T-helper 2 cell (primary cell): ENCODE measurements at regions not wholly inside any gene's neighbourhood (a gene's known extent, or its start where the extent isn't known, plus 50 kb on each side); places are given as distances from the start of the nearest gene placed in this dataset.

ENCODE experiments used
- DNase-seq, 5 experiments: peaks; one replicate each; pipeline versions ENCODE4 v3.0.0 to v3.0.0-alpha.2; 2012 to 2022

DNA sequence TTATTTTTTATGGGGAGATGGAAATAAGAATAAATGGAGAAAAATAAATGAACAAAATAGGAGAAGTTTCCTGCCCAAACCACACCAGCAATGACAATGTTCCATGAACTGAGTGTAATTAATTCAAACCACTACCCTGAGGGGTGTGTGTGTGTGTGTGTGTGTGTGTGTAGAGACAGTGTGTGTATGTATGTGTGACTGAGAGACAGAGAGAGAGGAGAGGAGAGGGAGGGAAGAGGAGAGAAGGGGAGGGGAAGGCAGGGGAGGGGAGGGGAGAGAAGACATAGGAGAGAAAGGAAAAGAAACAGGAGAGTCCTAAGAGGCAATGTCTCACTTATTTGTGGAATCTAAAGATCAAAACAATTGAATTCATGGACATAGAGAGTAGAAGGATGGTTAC is 65.0 kb upstream of the POU2AF1 start:
- no peak for DNase-seq

DNA sequence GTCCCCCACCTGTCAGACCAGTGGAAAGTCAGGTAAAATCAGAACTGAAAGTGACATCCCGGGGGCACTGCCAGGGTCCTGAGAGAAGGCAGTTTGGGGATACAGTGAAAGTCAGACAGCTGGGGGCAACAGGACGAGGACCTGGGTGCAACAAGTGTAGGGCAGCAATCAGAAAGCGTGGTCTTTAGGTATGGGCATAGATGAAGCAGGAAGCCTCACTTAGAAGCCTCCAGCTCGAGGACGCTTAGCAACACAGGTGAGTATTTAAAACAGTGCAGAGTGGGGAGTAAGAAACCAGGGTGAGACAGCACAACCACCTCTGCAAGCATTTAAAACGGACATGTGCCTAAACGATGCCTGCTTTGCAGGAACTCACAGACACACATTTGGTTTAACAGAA is 64.6 kb upstream of the POU2AF1 start:
- no peak for DNase-seq

DNA sequence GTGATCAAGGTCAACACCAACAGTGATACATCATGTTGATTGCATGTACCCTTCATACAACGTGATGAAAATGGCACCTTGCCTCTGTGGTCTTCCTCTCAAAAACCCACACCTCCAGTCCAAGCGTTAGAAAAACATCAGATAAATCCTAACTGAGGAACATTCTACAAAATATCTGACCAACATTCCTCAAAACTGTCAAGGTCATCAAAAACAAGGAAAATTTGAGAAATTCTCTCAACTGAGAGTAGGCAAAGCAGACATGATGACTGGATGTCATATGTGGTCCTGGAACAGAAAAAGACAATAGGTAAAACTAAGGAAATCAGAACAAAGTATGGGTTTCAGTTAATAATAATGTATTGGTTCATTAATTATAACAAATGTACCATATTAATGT is 64.0 kb upstream of the POU2AF1 start:
- DNase-seq = no peak

DNA sequence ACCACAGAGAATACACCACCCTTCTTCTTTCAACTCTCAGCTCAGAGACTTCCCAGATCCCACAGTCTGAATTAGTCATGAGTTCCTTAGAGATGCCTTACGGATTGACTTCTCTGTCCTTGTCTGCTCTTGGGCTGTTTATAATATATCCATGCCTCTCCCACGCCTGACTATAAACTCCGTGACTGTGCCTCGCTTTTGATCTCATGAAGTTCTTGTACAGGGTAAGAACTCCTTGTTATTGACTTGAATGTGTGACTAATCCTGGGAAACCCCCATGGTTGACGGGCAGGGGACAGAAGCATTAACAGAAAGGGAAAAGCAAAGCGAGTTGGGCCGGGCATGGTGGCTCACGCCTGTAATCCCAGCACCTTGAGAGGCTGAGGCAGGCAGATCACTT is 62.4 kb upstream of the POU2AF1 start:
- DNase-seq = no peak

GRCh38 chr11:111440416-111441205 is 61.5 kb upstream of the POU2AF1 start:
- no peak for DNase-seq

- DNase-seq = no peak
Observed at GRCh38 chr11:111439901-111440300, 60.8 kb upstream of the POU2AF1 start.

- no peak for DNase-seq
Observed at GRCh38 chr11:111438846-111439520, 59.9 kb upstream of the POU2AF1 start.

DNA sequence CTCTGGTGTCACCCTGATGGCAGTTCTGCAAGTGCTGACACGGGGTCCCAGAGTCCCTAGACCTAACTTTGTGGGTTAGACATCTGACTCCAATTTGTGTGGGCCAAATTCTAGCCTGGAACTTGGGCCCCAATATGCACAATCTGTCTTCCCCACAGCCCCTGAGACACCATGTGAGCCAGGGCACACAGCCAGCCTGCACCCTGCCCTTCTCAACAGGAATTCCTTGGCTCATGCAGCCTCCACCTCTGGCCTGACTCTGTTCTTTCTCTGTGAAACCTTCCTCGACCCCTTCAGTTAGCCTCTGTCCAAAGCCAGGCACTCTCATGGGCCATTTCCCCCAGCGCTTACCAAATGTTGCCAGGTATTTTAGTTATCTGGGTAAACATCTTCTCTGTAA is 59.1 kb upstream of the POU2AF1 start:
- no peak for DNase-seq

- no peak for DNase-seq
Observed at GRCh38 chr11:111435046-111435698, 56.1 kb upstream of the POU2AF1 start.

GRCh38 chr11:111429066-111429506 is 50.0 kb upstream of the POU2AF1 start:
- peak in 2 of 5 experiments; percentile 39 to 63 for DNase-seq
